Caco-2 (cell line): ENCODE measurements at regions not wholly inside any gene's neighbourhood (a gene's known extent, or its start where the extent isn't known, plus 50 kb on each side); places are given as distances from the start of the nearest gene placed in this dataset.

Source experiments
- BruUV-seq: library from RNA; stranded (reverse); fragments of 400-500 nt; replicated peaks from 2 replicates; lab custom pipeline; 2021; lab: Mats Ljungman, UMichigan
- CTCF ChIA-PET: fragments of 300-600 bp; sonication (Branson Sonifier 250); formaldehyde crosslinking; loops from one replicate; lab custom pipeline; 2022; ENCODE audit warnings: antibody characterized with exemption; lab: Charles Lee
- POLR2A ChIA-PET: fragments of 300-600 bp; sonication (Branson Sonifier 250); formaldehyde crosslinking; loops from one replicate; lab custom pipeline; 2022; ENCODE audit warnings: antibody characterized with exemption; lab: Charles Lee
- DNase-seq, 2 experiments: peaks; one replicate each; pipeline versions ENCODE4 v3.0.0 to v3.0.0-alpha.2; 2020 to 2022
- H3K27me3 ChIP-seq: replicated peaks from 2 replicates; pipeline ENCODE4 v1.6.0; 2011; ENCODE audit warnings: low read length; ENCODE audit not compliant: control insufficient read depth, insufficient read depth
- H3K36me3 ChIP-seq: 2 replicates; pipeline ENCODE4 v1.5.1; 2011; ENCODE audit warnings: low read length; ENCODE audit not compliant: control insufficient read depth, insufficient read depth
- H3K4me1 ChIP-seq: fragments of 250-450 bp; sonication (Bioruptor Pico); 2 replicates; pipeline ENCODE4 v1.5.1; 2020; ENCODE audit warnings: mild to moderate bottlenecking
- H3K4me3 ChIP-seq: 2 replicates; pipeline ENCODE4 v1.5.1; 2011; ENCODE audit warnings: low read depth, mild to moderate bottlenecking, control low read depth, low read length
- H3K9me3 ChIP-seq: fragments of 250-450 bp; sonication (Bioruptor Pico); 2 replicates; pipeline ENCODE4 v1.5.1; 2020; ENCODE audit warnings: mild to moderate bottlenecking, moderate library complexity
- H3K27ac Mint-ChIP-seq: one replicate; pipeline ENCODE4 v1.8.0; 2022; ENCODE audit warnings: mixed read lengths; ENCODE audit not compliant: unreplicated experiment
- H3K27me3 Mint-ChIP-seq: one replicate; pipeline ENCODE4 v1.8.0; 2022; ENCODE audit warnings: mixed read lengths; ENCODE audit not compliant: insufficient read depth, unreplicated experiment
- H3K36me3 Mint-ChIP-seq: one replicate; pipeline ENCODE4 v1.8.0; 2022; ENCODE audit warnings: mild to moderate bottlenecking, mixed read lengths; ENCODE audit not compliant: insufficient read depth, unreplicated experiment
- H3K4me1 Mint-ChIP-seq: one replicate; pipeline ENCODE4 v1.8.0; 2022; ENCODE audit warnings: low read depth, mixed read lengths; ENCODE audit not compliant: unreplicated experiment
- H3K4me3 Mint-ChIP-seq: one replicate; pipeline ENCODE4 v1.8.0; 2022; ENCODE audit warnings: mild to moderate bottlenecking, moderate library complexity, mixed read lengths; ENCODE audit not compliant: unreplicated experiment
- H3K9me3 Mint-ChIP-seq: one replicate; pipeline ENCODE4 v1.8.0; 2022; ENCODE audit warnings: mixed read lengths; ENCODE audit not compliant: unreplicated experiment
- intact Hi-C: fragments of 100-400 bp; cut with micrococcal nuclease; formaldehyde crosslinking; loops from one replicate; pipeline ENCODE4 v1.10.0; 2022; ENCODE audit not compliant: unreplicated experiment
- TF ChIP-seq, protein P1 (sequence below), 2 experiments: fragments of 200-600 bp in 1 of 2; IDR thresholded peaks; 1 replicate in 1 of 2; 2 replicates in 1 of 2; pipeline versions ENCODE4 v1.5.1 to v1.8.0; 2011 to 2022; ENCODE audit warnings: antibody characterized with exemption in 1 of 2, control low read depth in 1 of 2, inconsistent platforms in 1 of 2, low read depth in 1 of 2, low read length in 1 of 2, mild to moderate bottlenecking in 1 of 2, moderate library complexity in 1 of 2; ENCODE audit not compliant: insufficient read depth in 1 of 2, severe bottlenecking in 1 of 2, unreplicated experiment in 1 of 2

DNA sequence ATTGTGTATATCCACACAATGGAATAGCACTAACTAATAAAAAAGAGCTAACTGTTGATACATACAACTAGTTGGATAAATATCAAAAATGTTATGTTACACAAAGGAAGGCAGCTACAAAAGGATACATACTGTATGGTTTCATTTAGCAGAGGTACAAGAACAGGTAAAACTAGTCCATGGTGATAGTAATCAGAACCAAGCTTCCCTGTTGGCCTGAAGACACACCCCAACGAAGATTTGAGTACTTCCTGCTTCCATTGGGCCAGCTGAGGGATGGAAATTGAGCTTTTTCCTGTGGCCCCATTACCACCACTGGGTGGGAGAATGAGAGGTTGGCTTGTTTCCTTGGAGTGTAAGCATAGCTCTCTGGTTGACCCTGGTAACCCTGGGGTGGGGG, 117.3 kb upstream of the CADPS start:
- Histone ChIP-seq H3K36me3 (no peaks in the 10 kb centered on the region), H3K9me3 (no peaks in the 10 kb centered on the region), H3K27me3 (no peaks in the 10 kb centered on the region), H3K4me1 (no peaks in the 10 kb centered on the region), H3K4me3 (no peak overlapping the region)
- POLR2A ChIA-PET = no interaction called here
- TF ChIP-seq, protein P1, sequence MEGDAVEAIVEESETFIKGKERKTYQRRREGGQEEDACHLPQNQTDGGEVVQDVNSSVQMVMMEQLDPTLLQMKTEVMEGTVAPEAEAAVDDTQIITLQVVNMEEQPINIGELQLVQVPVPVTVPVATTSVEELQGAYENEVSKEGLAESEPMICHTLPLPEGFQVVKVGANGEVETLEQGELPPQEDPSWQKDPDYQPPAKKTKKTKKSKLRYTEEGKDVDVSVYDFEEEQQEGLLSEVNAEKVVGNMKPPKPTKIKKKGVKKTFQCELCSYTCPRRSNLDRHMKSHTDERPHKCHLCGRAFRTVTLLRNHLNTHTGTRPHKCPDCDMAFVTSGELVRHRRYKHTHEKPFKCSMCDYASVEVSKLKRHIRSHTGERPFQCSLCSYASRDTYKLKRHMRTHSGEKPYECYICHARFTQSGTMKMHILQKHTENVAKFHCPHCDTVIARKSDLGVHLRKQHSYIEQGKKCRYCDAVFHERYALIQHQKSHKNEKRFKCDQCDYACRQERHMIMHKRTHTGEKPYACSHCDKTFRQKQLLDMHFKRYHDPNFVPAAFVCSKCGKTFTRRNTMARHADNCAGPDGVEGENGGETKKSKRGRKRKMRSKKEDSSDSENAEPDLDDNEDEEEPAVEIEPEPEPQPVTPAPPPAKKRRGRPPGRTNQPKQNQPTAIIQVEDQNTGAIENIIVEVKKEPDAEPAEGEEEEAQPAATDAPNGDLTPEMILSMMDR (IDR thresholded peaks at IDR 0.05; ENCODE audit: insufficient read depth in 1 of 2, low read depth in 1 of 2, low read length in 1 of 2, severe bottlenecking in 1 of 2, unreplicated experiment in 1 of 2) = no peak
- no TSS peak for BruUV-seq
- H3K9me3 Mint-ChIP-seq = no peaks in the 10 kb centered on the region
- no peak overlapping the region for H3K4me3 Mint-ChIP-seq
- H3K27me3 Mint-ChIP-seq = peaks cover 13% of the 10 kb centered on the region
- peaks cover 8% of the 10 kb centered on the region for H3K4me1 Mint-ChIP-seq
- H3K27ac Mint-ChIP-seq = no peak overlapping the region
- no peaks in the 10 kb centered on the region for H3K36me3 Mint-ChIP-seq
- intact Hi-C loops = no loop called here
- DNase-seq = no peak
- CTCF ChIA-PET = no interaction called here

DNA sequence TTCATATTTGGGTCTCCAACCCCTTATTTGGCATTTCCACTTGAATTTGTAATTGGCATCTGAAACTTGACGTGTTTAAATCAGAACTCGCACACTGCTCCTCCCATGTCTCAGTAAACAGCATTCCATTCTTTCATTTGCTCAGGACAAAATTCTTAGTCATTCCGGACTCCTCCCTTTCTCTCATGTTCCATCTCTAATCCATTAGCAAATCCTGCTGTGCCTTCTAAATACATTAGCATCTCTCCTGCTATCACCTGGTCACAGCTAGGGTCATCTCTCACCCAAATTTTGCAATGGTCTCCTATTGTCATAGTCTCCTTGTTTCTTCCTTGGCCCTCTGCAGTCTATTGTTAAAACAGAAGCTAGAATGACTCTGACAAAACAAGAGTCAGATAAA, 119.9 kb upstream of the CADPS start:
- BruUV-seq = no TSS peak
- ChIA-PET POLR2A (no interaction called here), CTCF (no interaction called here)
- TF ChIP-seq, protein P1 (IDR thresholded peaks at IDR 0.05; ENCODE audit: insufficient read depth in 1 of 2, low read depth in 1 of 2, low read length in 1 of 2, severe bottlenecking in 1 of 2, unreplicated experiment in 1 of 2) = no peak
- Mint-ChIP-seq H3K4me1 (peaks cover 8% of the 10 kb centered on the region), H3K4me3 (no peak overlapping the region), H3K9me3 (no peaks in the 10 kb centered on the region), H3K36me3 (no peaks in the 10 kb centered on the region), H3K27me3 (peaks cover 13% of the 10 kb centered on the region), H3K27ac (no peak overlapping the region)
- H3K27me3 ChIP-seq = no peaks in the 10 kb centered on the region
- no peak for DNase-seq
- no peaks in the 10 kb centered on the region for H3K9me3 ChIP-seq
- H3K4me1 ChIP-seq = no peaks in the 10 kb centered on the region
- H3K36me3 ChIP-seq = no peaks in the 10 kb centered on the region
- no peak overlapping the region for H3K4me3 ChIP-seq
- intact Hi-C loops = no loop called here

DNA sequence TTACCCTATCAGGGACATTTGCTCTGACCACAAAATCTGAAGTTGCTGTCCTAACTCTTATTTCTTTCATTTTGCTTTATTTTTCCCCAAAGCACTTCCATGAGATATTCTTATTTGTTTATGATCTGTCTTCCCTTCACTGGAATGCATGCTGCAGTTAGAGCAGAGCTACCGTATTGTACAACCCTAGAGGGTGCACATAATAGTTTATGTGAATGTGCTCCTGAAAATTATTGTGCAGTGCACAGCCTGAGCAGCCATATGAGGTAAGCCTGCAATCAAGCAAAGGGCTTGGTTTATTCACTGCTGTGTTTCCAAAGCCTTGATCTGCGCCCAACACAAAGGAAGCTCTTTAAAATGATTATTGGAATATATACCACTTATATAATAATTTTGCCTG, 120.3 kb upstream of the CADPS start:
- CTCF ChIA-PET = no interaction called here
- no peak overlapping the region for H3K27ac Mint-ChIP-seq
- H3K4me1 ChIP-seq = no peaks in the 10 kb centered on the region
- H3K36me3 ChIP-seq = no peaks in the 10 kb centered on the region
- H3K9me3 ChIP-seq = no peaks in the 10 kb centered on the region
- H3K4me3 ChIP-seq = no peak overlapping the region
- intact Hi-C loops = no loop called here
- TF ChIP-seq, protein P1 (IDR thresholded peaks at IDR 0.05; ENCODE audit: insufficient read depth in 1 of 2, low read depth in 1 of 2, low read length in 1 of 2, severe bottlenecking in 1 of 2, unreplicated experiment in 1 of 2) = no peak
- no peaks in the 10 kb centered on the region for H3K9me3 Mint-ChIP-seq
- no peak overlapping the region for H3K4me3 Mint-ChIP-seq
- no peak for DNase-seq
- no TSS peak for BruUV-seq
- POLR2A ChIA-PET = no interaction called here
- peaks cover 8% of the 10 kb centered on the region for H3K4me1 Mint-ChIP-seq
- no peaks in the 10 kb centered on the region for H3K27me3 ChIP-seq
- H3K27me3 Mint-ChIP-seq = peaks cover 13% of the 10 kb centered on the region
- no peaks in the 10 kb centered on the region for H3K36me3 Mint-ChIP-seq
